ENCODE measurements at regions not wholly inside any gene's neighbourhood (a gene's known extent, or its start where the extent isn't known, plus 50 kb on each side); places are given as distances from the start of the nearest gene placed in this dataset.
"Not testable (repeated sequence)": the region's sequence is repeated elsewhere in the genome, so short reads cannot be mapped to it uniquely, and the experiment has no call there.

DNA sequence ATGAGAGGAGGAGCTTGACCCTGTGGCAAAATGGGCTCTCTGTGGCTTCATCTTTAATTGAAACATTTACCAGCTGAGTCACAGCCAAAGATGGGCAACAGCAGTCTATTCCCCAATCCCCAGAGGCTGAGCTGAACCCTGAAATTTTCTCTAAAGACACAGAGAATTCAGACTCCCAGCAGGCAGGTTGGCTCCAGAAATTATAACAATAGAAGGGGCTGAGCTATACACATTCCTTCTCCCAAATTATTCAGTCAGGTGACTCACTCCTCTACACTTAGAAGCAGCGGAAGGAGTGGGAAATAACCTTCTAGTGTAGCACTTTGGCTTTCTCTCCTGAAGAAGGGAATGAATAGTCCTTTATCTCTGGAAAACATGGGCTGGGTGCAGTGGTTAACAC lies 264.3 kb upstream of the ARHGEF26 start:
- H3K4me1 ChIP-seq = no peaks in the 10 kb centered on the region
- H3K27ac ChIP-seq (replicated peaks in 1 of 4) = no peak overlapping the region
- no peak overlapping the region for H3K4me3 ChIP-seq
- H3K27me3 ChIP-seq = no peaks in the 10 kb centered on the region
- DNase-seq (ENCODE audit: extremely low spot score) = no peak
- no peaks in the 10 kb centered on the region for H3K9me3 ChIP-seq
- 100% methylated on average over 1 of the region's 1 CpG for WGBS
- no peaks in the 10 kb centered on the region for H3K36me3 ChIP-seq
- intact Hi-C loops (cut with DNase I) = no loop called here
- no peak for TF ChIP-seq EP300 (IDR thresholded peaks at IDR 0.05)
- TF ChIP-seq POLR2A (IDR thresholded peaks at IDR 0.05; ENCODE audit: low read depth) = no peak
- TF ChIP-seq CTCF (IDR thresholded peaks at IDR 0.05) = no peak
- TF ChIP-seq POLR2AphosphoS5 (IDR thresholded peaks at IDR 0.05) = no peak

DNA sequence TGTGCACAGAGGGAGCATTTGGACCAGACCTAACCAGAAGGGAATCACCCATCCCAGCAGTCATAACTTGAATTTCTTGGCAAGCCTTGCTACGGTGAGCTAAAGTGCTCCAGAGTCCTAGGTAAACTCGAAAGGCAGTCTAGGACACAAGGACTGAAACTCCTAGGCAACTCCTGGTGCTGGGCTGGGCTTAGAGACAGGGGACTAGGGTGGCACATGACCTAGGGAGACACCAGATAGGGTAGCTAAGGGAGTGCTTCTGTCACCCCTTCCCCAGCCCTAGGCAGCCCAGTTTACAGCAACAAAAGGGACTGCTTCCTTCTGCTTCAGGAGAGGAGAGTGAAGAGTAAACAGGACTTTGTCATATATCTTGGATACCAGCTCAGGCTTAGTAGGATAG lies 256.4 kb upstream of the ARHGEF26 start:
- Histone ChIP-seq H3K27ac (replicated peaks in 1 of 4) (no peak overlapping the region), H3K36me3 (no peaks in the 10 kb centered on the region), H3K9me3 (no peaks in the 10 kb centered on the region), H3K4me1 (no peaks in the 10 kb centered on the region), H3K4me3 (no peak overlapping the region), H3K27me3 (no peaks in the 10 kb centered on the region)
- TF ChIP-seq CTCF (IDR thresholded peaks at IDR 0.05) (no peak), POLR2AphosphoS5 (IDR thresholded peaks at IDR 0.05) (no peak), POLR2A (IDR thresholded peaks at IDR 0.05; ENCODE audit: low read depth) (no peak), EP300 (IDR thresholded peaks at IDR 0.05) (no peak)
- intact Hi-C loops (cut with DNase I) = no loop called here
- WGBS = 83% methylated on average over 2 of the region's 2 CpGs
- no peak for DNase-seq (ENCODE audit: extremely low spot score)

- H3K27ac ChIP-seq (replicated peaks in 1 of 4) = no peak overlapping the region
- H3K9me3 ChIP-seq = no peaks in the 10 kb centered on the region
- no peaks in the 10 kb centered on the region for H3K36me3 ChIP-seq
- no peaks in the 10 kb centered on the region for H3K27me3 ChIP-seq
- no peak for DNase-seq (ENCODE audit: extremely low spot score)
- TF ChIP-seq POLR2AphosphoS5 (IDR thresholded peaks at IDR 0.05) = no peak
- TF ChIP-seq CTCF (IDR thresholded peaks at IDR 0.05) = no peak
- no peak for TF ChIP-seq POLR2A (IDR thresholded peaks at IDR 0.05; ENCODE audit: low read depth)
- no peak for TF ChIP-seq EP300 (IDR thresholded peaks at IDR 0.05)
- H3K4me3 ChIP-seq = no peak overlapping the region
- intact Hi-C loops (cut with DNase I) = no loop called here
- no peaks in the 10 kb centered on the region for H3K4me1 ChIP-seq
Measured at GRCh38 chr3:153866901-153867300, 254.3 kb upstream of the ARHGEF26 start.

GRCh38 chr3:153874348-153874747 lies 246.8 kb upstream of the ARHGEF26 start:
- H3K36me3 ChIP-seq; intact Hi-C loops (cut with DNase I); H3K4me3 ChIP-seq; DNase-seq (ENCODE audit: extremely low spot score); H3K4me1 ChIP-seq; H3K27me3 ChIP-seq; H3K27ac ChIP-seq (replicated peaks in 1 of 4): not testable (repeated sequence)
- 90% methylated on average over 2 of the region's 2 CpGs for WGBS
- peaks cover 0 to 16% (median 8%) of the 10 kb centered on the region in 4 donors for H3K9me3 ChIP-seq

- H3K4me1 ChIP-seq = no peaks in the 10 kb centered on the region
- H3K27ac ChIP-seq (replicated peaks in 1 of 4) = no peak overlapping the region
- H3K27me3 ChIP-seq = no peaks in the 10 kb centered on the region
- intact Hi-C loops (cut with DNase I) = no loop called here
- H3K36me3 ChIP-seq = no peaks in the 10 kb centered on the region
- 59% methylated on average over 2 of the region's 2 CpGs for WGBS
- no peaks in the 10 kb centered on the region for H3K9me3 ChIP-seq
- no peak for DNase-seq (ENCODE audit: extremely low spot score)
- H3K4me3 ChIP-seq = no peak overlapping the region
- TF ChIP-seq CTCF (IDR thresholded peaks at IDR 0.05) = no peak
- TF ChIP-seq POLR2A (IDR thresholded peaks at IDR 0.05; ENCODE audit: low read depth) = no peak
- TF ChIP-seq POLR2AphosphoS5 (IDR thresholded peaks at IDR 0.05) = no peak
- no peak for TF ChIP-seq EP300 (IDR thresholded peaks at IDR 0.05)
Measured at GRCh38 chr3:153880493-153880892, 240.7 kb upstream of the ARHGEF26 start.

Data from esophagus muscularis mucosa (tissue), 4 donors.